HG03575 (cell line): ENCODE measurements at regions not wholly inside any gene's neighbourhood (a gene's known extent, or its start where the extent isn't known, plus 50 kb on each side); places are given as distances from the start of the nearest gene placed in this dataset.

Experiments used
- ATAC-seq: cut with Tn5 transposase; IDR thresholded peaks from one replicate; pipeline ENCODE4 v1.9.1; 2021; ENCODE audit not compliant: unreplicated experiment, insufficient number of reproducible peaks, low FRiP score; ENCODE audit errors: extremely low read depth

- no peak for ATAC-seq
Measured at GRCh38 chr16:64742455-64743223, 379.2 kb downstream of the CDH11 start.

GRCh38 chr16:64740261-64740660 lies 381.6 kb downstream of the CDH11 start:
- ATAC-seq = no peak

GRCh38 chr16:64738321-64738960 lies 383.4 kb downstream of the CDH11 start:
- ATAC-seq = no peak

- no peak for ATAC-seq
Measured at GRCh38 chr16:64736857-64737256, 385.0 kb downstream of the CDH11 start.

- ATAC-seq = no peak
Measured at GRCh38 chr16:64731891-64732290, 390.0 kb downstream of the CDH11 start.

GRCh38 chr16:64730261-64730660 lies 391.6 kb downstream of the CDH11 start:
- no peak for ATAC-seq

GRCh38 chr16:64724339-64724738 lies 397.5 kb downstream of the CDH11 start:
- ATAC-seq = no peak

- ATAC-seq = no peak
Measured at GRCh38 chr16:64718486-64718885, 403.4 kb downstream of the CDH11 start.

GRCh38 chr16:64717871-64718270 lies 404.0 kb downstream of the CDH11 start:
- ATAC-seq = no peak

- ATAC-seq = no peak
Measured at GRCh38 chr16:64715624-64716023, 406.2 kb downstream of the CDH11 start.

GRCh38 chr16:64712026-64712425 lies 409.8 kb downstream of the CDH11 start:
- ATAC-seq = no peak

- ATAC-seq = no peak
Measured at GRCh38 chr16:64711596-64711995, 410.3 kb downstream of the CDH11 start.

GRCh38 chr16:64711026-64711425 lies 410.8 kb downstream of the CDH11 start:
- ATAC-seq = no peak

GRCh38 chr16:64705443-64705842 lies 416.4 kb downstream of the CDH11 start:
- no peak for ATAC-seq

- no peak for ATAC-seq
Measured at GRCh38 chr16:64704386-64704785, 417.5 kb downstream of the CDH11 start.

- no peak for ATAC-seq
Measured at GRCh38 chr16:64702415-64702814, 419.4 kb downstream of the CDH11 start.

- ATAC-seq = no peak
Measured at GRCh38 chr16:64700628-64701027, 421.2 kb downstream of the CDH11 start.

GRCh38 chr16:64696866-64697265 lies 425.0 kb downstream of the CDH11 start:
- no peak for ATAC-seq

- ATAC-seq = no peak
Measured at GRCh38 chr16:64695684-64696083, 426.2 kb downstream of the CDH11 start.

GRCh38 chr16:64693946-64694345 lies 427.9 kb downstream of the CDH11 start:
- no peak for ATAC-seq

- no peak for ATAC-seq
Measured at GRCh38 chr16:64687786-64688185, 434.1 kb downstream of the CDH11 start.
